ENCODE measurements at regions not wholly inside any gene's neighbourhood (a gene's known extent, or its start where the extent isn't known, plus 50 kb on each side); places are given as distances from the start of the nearest gene placed in this dataset.

GRCh38 chr2:107020392-107020791 lies 134.4 kb upstream of the ST6GAL2 start:
- TF ChIP-seq POLR2A (IDR thresholded peaks at IDR 0.05; ENCODE audit: low read length): no peak
- no peak for TF ChIP-seq GATA1 (IDR thresholded peaks at IDR 0.05; ENCODE audit: low read depth, low read length)

GRCh38 chr2:107024269-107024668 lies 138.3 kb upstream of the ST6GAL2 start:
- TF ChIP-seq GATA1 (IDR thresholded peaks at IDR 0.05; ENCODE audit: low read depth, low read length): no peak
- TF ChIP-seq POLR2A (IDR thresholded peaks at IDR 0.05; ENCODE audit: low read length): no peak
- no peak for DNase-seq

More at GRCh38 chr2:107020392-107020791, 134.4 kb upstream of the ST6GAL2 start:
- no peak for DNase-seq

- no peak for DNase-seq
Observed at GRCh38 chr2:107025291-107025857, 139.4 kb upstream of the ST6GAL2 start.

DNA sequence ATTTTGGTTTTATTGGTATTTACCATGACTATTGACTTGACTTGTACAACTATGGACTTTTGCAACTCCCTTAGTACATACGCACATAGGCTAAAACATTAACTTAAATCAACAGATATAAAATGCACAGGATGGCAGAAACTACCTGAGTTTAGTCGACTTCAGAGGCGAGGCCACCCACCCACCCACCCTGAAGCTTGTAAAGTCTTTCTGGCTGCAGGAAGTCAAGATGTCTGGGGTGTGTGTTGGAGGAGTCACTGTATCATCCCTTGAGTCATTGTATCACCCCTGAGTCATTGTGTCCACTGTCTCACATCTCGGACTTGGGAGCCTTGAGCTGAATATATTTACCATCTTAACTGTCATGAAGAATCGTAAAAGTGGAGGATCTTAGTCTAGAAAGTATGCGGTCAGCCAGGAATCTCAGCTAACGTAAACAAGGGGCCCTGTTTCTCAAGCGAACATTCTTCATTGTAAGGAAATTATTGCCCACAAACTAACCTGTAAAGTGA lies 140.0 kb upstream of the ST6GAL2 start:
- no peak for DNase-seq
- TF ChIP-seq POLR2A (IDR thresholded peaks at IDR 0.05; ENCODE audit: low read length) (no peak), GATA1 (IDR thresholded peaks at IDR 0.05; ENCODE audit: low read depth, low read length) (no peak)

More at GRCh38 chr2:107025291-107025857, 139.4 kb upstream of the ST6GAL2 start:
- no peak for TF ChIP-seq POLR2A (IDR thresholded peaks at IDR 0.05; ENCODE audit: low read length)
- no peak for TF ChIP-seq GATA1 (IDR thresholded peaks at IDR 0.05; ENCODE audit: low read depth, low read length)

DNA sequence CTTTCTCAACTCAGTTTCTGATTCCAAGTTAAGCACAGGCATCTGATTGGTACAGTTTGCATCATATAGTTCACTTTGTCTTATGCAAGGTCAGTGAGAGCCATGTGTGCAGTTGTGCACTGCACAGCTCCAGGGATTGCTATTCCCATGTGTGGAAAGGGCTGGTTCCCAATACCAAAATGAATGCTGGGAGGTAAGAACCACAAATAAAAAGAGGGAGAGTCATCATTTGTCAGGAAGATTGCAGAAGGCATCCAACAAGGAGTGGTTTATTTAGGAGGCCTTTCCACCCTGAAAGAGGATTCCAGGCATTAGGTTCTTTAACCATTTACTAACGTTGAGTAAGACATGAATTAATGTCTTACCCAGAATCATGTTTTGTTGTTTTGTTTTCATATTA lies 141.2 kb upstream of the ST6GAL2 start:
- no peak for TF ChIP-seq GATA1 (IDR thresholded peaks at IDR 0.05; ENCODE audit: low read depth, low read length)
- TF ChIP-seq POLR2A (IDR thresholded peaks at IDR 0.05; ENCODE audit: low read length): no peak
- no peak for DNase-seq

DNA sequence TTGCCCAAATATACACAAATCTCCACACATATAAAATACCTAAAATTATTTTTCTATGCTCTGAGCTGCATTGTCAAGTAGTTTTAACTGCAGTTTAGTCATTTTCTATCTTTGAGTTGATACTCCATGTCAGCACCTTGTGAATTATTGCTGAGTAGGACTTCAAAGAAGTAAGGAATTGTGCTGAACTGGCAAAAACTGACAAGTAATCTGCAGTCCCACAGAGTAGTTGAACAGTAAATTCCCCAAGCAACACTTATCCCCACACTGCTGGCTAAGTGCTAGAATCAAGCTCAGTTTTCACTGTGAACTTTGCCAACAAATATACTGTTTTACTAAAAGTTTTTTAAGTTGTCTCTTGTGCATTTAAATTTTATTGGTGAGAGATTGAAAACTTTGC lies 141.8 kb upstream of the ST6GAL2 start:
- DNase-seq: no peak
- TF ChIP-seq POLR2A (IDR thresholded peaks at IDR 0.05; ENCODE audit: low read length) (no peak), GATA1 (IDR thresholded peaks at IDR 0.05; ENCODE audit: low read depth, low read length) (no peak)

DNA sequence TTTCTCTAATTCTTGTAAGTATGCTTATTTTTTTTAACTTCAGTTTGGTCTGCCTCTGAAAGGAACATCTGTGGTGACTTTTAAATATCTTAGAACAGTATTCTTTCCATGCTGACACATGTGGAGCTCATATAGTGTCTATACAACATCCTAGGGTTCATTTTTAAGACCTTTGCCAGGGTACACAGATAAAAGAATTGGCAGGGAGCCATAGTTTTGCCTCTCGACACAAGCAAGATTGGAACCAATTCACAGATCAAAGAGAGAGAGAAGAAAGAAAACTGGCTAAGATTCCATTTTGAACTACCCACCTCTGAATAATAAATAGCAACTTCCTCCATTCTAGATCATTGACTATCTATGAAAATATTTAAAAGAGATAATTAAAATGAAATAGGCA lies 142.7 kb upstream of the ST6GAL2 start:
- TF ChIP-seq GATA1 (IDR thresholded peaks at IDR 0.05; ENCODE audit: low read depth, low read length): no peak
- TF ChIP-seq POLR2A (IDR thresholded peaks at IDR 0.05; ENCODE audit: low read length): no peak

DNA sequence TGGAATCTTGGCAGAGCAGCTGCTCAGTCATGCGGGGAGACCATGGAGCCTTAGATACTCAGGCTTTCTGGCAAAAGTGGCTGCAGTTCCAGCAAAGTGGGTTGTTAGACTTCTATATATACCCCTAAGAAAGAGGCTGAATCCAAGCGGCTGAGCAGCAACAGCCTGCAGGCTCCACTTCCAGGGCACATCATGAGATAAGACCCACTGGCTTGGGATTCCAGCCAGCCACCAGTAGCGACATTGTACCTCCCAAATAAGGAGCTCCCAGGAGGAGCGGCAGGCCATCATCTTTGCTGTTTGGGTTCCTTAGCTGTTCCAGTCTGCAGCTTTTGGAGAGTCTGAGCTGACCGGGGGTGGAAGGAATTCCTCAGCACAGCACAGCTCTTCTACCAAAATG lies 150.3 kb upstream of the ST6GAL2 start:
- no peak for DNase-seq
- no peak for TF ChIP-seq POLR2A (IDR thresholded peaks at IDR 0.05; ENCODE audit: low read length)
- TF ChIP-seq GATA1 (IDR thresholded peaks at IDR 0.05; ENCODE audit: low read depth, low read length): no peak

More for the DNA sequence above, 142.7 kb upstream of the ST6GAL2 start:
- DNase-seq: no peak

DNA sequence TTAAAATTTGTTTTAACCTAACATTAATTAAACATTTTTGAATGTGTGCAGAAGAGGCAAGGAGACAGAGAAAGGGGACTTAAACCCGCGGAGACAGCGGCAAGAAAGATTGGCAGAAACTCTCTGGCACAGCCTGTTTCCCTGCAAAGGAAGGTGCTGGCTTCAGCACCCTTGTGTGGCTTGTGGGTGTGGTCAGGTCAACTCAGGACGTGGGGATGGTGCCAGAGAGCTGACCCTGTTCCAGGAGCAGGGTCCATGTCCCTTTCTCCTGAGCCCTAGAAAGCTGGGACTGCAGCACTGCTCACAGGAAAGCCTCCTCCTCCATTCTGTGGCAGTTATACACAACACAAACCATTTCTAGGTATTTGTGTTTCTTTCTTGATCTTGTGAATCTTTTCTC lies 176.2 kb upstream of the ST6GAL2 start:
- TF ChIP-seq GATA1 (IDR thresholded peaks at IDR 0.05; ENCODE audit: low read depth, low read length) (no peak), POLR2A (IDR thresholded peaks at IDR 0.05; ENCODE audit: low read length) (no peak)

DNA sequence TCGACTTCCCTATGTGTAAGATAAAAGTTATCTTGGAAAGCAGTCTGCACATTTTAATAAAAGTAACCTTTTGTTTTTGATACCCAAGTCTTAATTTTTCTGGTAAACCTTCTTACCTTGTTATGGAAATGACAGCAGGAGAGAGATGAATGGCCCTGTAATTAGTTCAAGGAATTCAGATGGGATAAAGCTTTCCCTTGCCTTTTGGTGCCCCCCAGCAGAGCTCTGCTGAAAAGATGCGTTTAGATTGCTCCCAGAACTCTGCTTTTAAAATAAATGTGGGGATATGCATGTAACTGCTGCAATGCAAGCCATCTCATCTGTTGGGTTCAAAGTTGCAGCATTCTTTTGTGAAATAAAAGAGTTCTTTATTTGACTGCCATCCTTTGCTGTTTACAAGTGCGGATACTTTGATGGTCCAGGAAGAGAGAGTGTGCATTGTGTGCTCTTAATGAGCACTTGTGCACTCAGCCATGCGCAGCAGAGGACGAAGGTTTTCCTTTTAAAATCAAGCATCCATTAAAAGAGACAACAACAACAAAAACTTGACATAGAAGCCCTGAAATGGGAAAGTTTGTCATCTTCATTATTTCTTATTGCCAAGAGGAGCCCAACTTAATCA lies 176.7 kb upstream of the ST6GAL2 start:
- no peak for DNase-seq
- TF ChIP-seq GATA1 (IDR thresholded peaks at IDR 0.05; ENCODE audit: low read depth, low read length) (no peak), POLR2A (IDR thresholded peaks at IDR 0.05; ENCODE audit: low read length) (no peak)

More for the DNA sequence above, 176.2 kb upstream of the ST6GAL2 start:
- no peak for DNase-seq

- no peak for DNase-seq
- TF ChIP-seq GATA1 (IDR thresholded peaks at IDR 0.05; ENCODE audit: low read depth, low read length) (no peak), POLR2A (IDR thresholded peaks at IDR 0.05; ENCODE audit: low read length) (no peak)
Observed at GRCh38 chr2:107063228-107063627, 177.3 kb upstream of the ST6GAL2 start.

DNA sequence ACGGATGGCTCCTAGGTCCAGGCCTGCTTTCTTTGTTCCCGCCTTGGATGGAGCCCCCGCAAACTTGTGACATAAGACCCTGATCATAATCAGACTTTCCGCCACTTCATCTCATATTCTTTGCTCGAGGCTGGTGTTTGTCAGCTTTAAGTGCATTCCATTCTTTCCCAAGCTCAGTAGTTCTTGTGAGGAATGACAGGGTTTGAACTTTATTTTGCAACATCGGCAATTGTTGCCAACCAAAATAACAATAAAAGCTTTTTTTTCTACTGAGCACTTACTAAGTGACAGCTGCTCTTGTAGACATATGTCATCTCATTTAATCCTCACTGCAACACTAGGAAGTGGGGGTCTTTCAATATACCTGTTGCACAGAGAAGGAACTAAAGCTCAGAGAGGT lies 178.8 kb upstream of the ST6GAL2 start:
- TF ChIP-seq GATA1 (IDR thresholded peaks at IDR 0.05; ENCODE audit: low read depth, low read length) (no peak), POLR2A (IDR thresholded peaks at IDR 0.05; ENCODE audit: low read length) (no peak)
- DNase-seq: no peak

- TF ChIP-seq POLR2A (IDR thresholded peaks at IDR 0.05; ENCODE audit: low read length) (no peak), GATA1 (IDR thresholded peaks at IDR 0.05; ENCODE audit: low read depth, low read length) (no peak)
- no peak for DNase-seq
Observed at GRCh38 chr2:107068069-107068916, 182.3 kb upstream of the ST6GAL2 start.

DNA sequence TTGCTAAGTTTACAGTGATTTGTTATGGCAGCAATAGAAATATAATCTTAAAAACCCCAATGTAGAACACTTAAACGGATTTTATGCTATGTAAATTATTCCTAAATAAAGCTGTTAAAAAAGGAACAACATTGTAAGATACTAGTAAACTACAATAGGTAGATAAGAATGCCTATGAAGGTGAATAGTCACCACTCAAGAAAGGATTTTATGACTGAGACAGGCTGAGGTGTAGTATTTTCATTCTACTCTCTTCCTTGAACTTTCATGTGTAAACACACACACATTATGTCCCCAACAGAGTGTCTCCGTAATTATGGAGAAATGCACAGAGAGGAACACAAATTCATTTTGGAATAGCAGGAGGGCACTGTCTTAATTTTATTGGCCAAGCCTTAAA lies 183.9 kb upstream of the ST6GAL2 start:
- TF ChIP-seq GATA1 (IDR thresholded peaks at IDR 0.05; ENCODE audit: low read depth, low read length): no peak
- no peak for TF ChIP-seq POLR2A (IDR thresholded peaks at IDR 0.05; ENCODE audit: low read length)
- DNase-seq: no peak

All from erythroblast (primary cell).